Endothelial cell of umbilical vein (primary cell): ENCODE measurements at regions not wholly inside any gene's neighbourhood (a gene's known extent, or its start where the extent isn't known, plus 50 kb on each side); places are given as distances from the start of the nearest gene placed in this dataset.

Experiments used
- BruUV-seq: library from RNA; stranded (reverse); fragments of 400-500 nt; replicated peaks from 2 replicates; lab custom pipeline; 2021; lab: Mats Ljungman, UMichigan
- CTCF ChIA-PET: fragments of 300-600, 350-600 bp; sonication (Branson Sonifier 250); formaldehyde crosslinking; loops from one replicate; lab custom pipeline; 2021; ENCODE audit warnings: antibody characterized with exemption, inconsistent platforms; lab: Charles Lee
- POLR2A ChIA-PET: fragments of 300-600, 350-600 bp; sonication (Branson Sonifier 250); formaldehyde crosslinking; loops from one replicate; lab custom pipeline; 2021; ENCODE audit warnings: antibody characterized with exemption, inconsistent platforms; lab: Charles Lee
- DNase-seq: peaks from one replicate; pipeline ENCODE4 v3.0.0-alpha.2; 2011; ENCODE audit warnings: low read depth, low spot score
- FAIRE-seq: peaks from 2 replicates; lab custom pipeline; 2011; peaks lifted over from hg19 to GRCh38; lab: Jason Lieb, UNC
- H2AFZ ChIP-seq: 2 replicates; pipeline ENCODE4 v1.6.0; 2012; ENCODE audit warnings: low read depth, low read length, control low read depth, inconsistent platforms
- H3K27ac ChIP-seq: 2 replicates; pipeline ENCODE4 v1.5.1; 2011; ENCODE audit warnings: low read depth, mild to moderate bottlenecking, control low read depth, low read length, moderate library complexity; ENCODE audit not compliant: insufficient read depth
- H3K27me3 ChIP-seq, 2 experiments: 2 replicates each; pipeline versions ENCODE4 v1.6.0 to v1.6.1; 2011; ENCODE audit warnings: low read length in 2 of 2, mixed read lengths in 1 of 2; ENCODE audit not compliant: control insufficient read depth in 2 of 2, insufficient read depth in 2 of 2
- H3K36me3 ChIP-seq, 2 experiments: 2 replicates in 1 of 2; 3 replicates in 1 of 2; pipeline ENCODE4 v1.5.1; 2011; ENCODE audit warnings: low read length in 2 of 2, mild to moderate bottlenecking in 1 of 2, moderate library complexity in 1 of 2; ENCODE audit not compliant: control insufficient read depth in 2 of 2, insufficient read depth in 2 of 2; ENCODE audit errors: extremely low read depth in 1 of 2
- H3K4me1 ChIP-seq: 3 replicates; pipeline ENCODE4 v1.5.1; 2011; ENCODE audit warnings: mild to moderate bottlenecking, low read length; ENCODE audit not compliant: control insufficient read depth, insufficient read depth; ENCODE audit errors: extremely low read depth
- H3K4me2 ChIP-seq: 2 replicates; pipeline ENCODE4 v1.6.1; 2011; ENCODE audit warnings: low read length, control low read depth, mixed read lengths; ENCODE audit not compliant: insufficient read depth
- H3K4me3 ChIP-seq, 3 experiments: fragments of 200-600 bp in 1 of 3; sonication (generic), shearing (Covaris generic) in 1 of 3; replicated peaks in 1 of 3; 2 replicates each; pipeline ENCODE4 v1.5.1; 2011 to 2016; ENCODE audit warnings: control low read depth in 3 of 3, low read length in 3 of 3, mild to moderate bottlenecking in 2 of 3, inconsistent platforms in 1 of 3, low read depth in 1 of 3, moderate library complexity in 1 of 3; ENCODE audit not compliant: insufficient read depth in 1 of 3
- H3K79me2 ChIP-seq: 2 replicates; pipeline ENCODE4 v1.6.0; 2012; ENCODE audit warnings: low read length, inconsistent platforms; ENCODE audit not compliant: control insufficient read depth, insufficient read depth
- H3K9ac ChIP-seq: replicated peaks from 2 replicates; pipeline ENCODE3; 2011; ENCODE audit warnings: low read length, control low read depth; ENCODE audit not compliant: insufficient read depth; ENCODE audit errors: extremely low read depth
- H3K9me1 ChIP-seq: replicated peaks from 3 replicates; pipeline ENCODE4 v1.6.0; 2011; ENCODE audit warnings: mild to moderate bottlenecking, low read length; ENCODE audit not compliant: control insufficient read depth, insufficient read depth; ENCODE audit errors: extremely low read depth
- H3K9me3 ChIP-seq: replicated peaks from 2 replicates; pipeline ENCODE4 v1.5.1; 2012; ENCODE audit warnings: low read length, inconsistent platforms; ENCODE audit not compliant: control insufficient read depth, insufficient read depth
- H4K20me1 ChIP-seq: replicated peaks from 2 replicates; pipeline ENCODE3; 2011; ENCODE audit warnings: mild to moderate bottlenecking, low read length; ENCODE audit not compliant: control insufficient read depth, insufficient read depth; ENCODE audit errors: extremely low read depth
- EZH2 ChIP-seq: IDR thresholded peaks from 2 replicates; pipeline ENCODE4 v1.6.1; 2012; ENCODE audit warnings: borderline replicate concordance, low read depth, mild to moderate bottlenecking, moderate library complexity, low read length, inconsistent platforms; ENCODE audit not compliant: severe bottlenecking
- FOS ChIP-seq: IDR thresholded peaks from 2 replicates; pipeline ENCODE4 v1.6.1; 2011; ENCODE audit warnings: mild to moderate bottlenecking, low read length, moderate library complexity, borderline replicate concordance; ENCODE audit not compliant: insufficient read depth
- GATA2 ChIP-seq: IDR thresholded peaks from 2 replicates; pipeline ENCODE4 v1.7.0; 2011; ENCODE audit warnings: low read depth, mild to moderate bottlenecking, moderate library complexity, mixed read lengths, low read length; ENCODE audit not compliant: insufficient read length, insufficient read depth
- JUN ChIP-seq: IDR thresholded peaks from 2 replicates; pipeline ENCODE4 v1.6.1; 2011; ENCODE audit warnings: borderline replicate concordance, low read depth; ENCODE audit not compliant: insufficient read length, insufficient read depth
- MYC ChIP-seq: IDR thresholded peaks from one replicate; pipeline ENCODE4 v1.6.1; 2011; ENCODE audit warnings: mild to moderate bottlenecking, low read depth, low read length
- POLR2A ChIP-seq: IDR thresholded peaks from 2 replicates; pipeline ENCODE4 v1.6.1; 2012; ENCODE audit warnings: low read depth, mild to moderate bottlenecking, control low read depth, low read length
- POLR2AphosphoS5 ChIP-seq: IDR thresholded peaks from 2 replicates; pipeline ENCODE4 v1.6.1; 2012; ENCODE audit warnings: low read depth, mild to moderate bottlenecking, control low read depth, low read length, moderate library complexity; ENCODE audit not compliant: insufficient read depth
- dilution Hi-C: fragments of 300-500 bp; cut with MboI; formaldehyde crosslinking; loops from one replicate; pipeline ENCODE4 v1.15.0; 2019; ENCODE audit warnings: low sequenced_read_pairs; ENCODE audit not compliant: extremely low pct_ligation_motif_present
- intact Hi-C: fragments of 100-400 bp; cut with micrococcal nuclease; formaldehyde crosslinking; loops from one replicate; pipeline ENCODE4 v1.10.0; 2022
- TF ChIP-seq, protein P1 (sequence below): IDR thresholded peaks from 2 replicates; pipeline ENCODE4 v1.6.1; 2011; ENCODE audit not compliant: insufficient read depth, insufficient read length
- TF ChIP-seq, protein P2 (sequence below), 2 donors: IDR thresholded peaks; 1 replicate in 1 of 2; 2 replicates in 1 of 2; pipeline ENCODE4 v1.5.1; 2011; ENCODE audit warnings: low read length in 2 of 2, mild to moderate bottlenecking in 2 of 2, moderate library complexity in 2 of 2, control low read depth in 1 of 2, inconsistent platforms in 1 of 2, low read depth in 1 of 2; ENCODE audit not compliant: insufficient read depth in 1 of 2; ENCODE audit errors: extremely low read depth in 1 of 2

- no TSS peak for BruUV-seq
- ChIA-PET POLR2A (no interaction called here), CTCF (no interaction called here)
- FAIRE-seq, result no peak
- Histone ChIP-seq H4K20me1 (no peaks in the 10 kb centered on the region), H3K79me2 (no peaks in the 10 kb centered on the region), H3K4me3 (no peak overlapping the region), H2AFZ (no peak overlapping the region), H3K9ac (no peak overlapping the region), H3K9me1 (no peaks in the 10 kb centered on the region), H3K9me3 (no peaks in the 10 kb centered on the region), H3K36me3 (no peaks in the 10 kb centered on the region), H3K27ac (no peak overlapping the region), H3K4me2 (no peak overlapping the region), H3K4me1 (no peaks in the 10 kb centered on the region), H3K27me3 (no peaks in the 10 kb centered on the region)
- no peak for DNase-seq
- dilution Hi-C loops, result no loop called here
- TF ChIP-seq, protein P1, sequence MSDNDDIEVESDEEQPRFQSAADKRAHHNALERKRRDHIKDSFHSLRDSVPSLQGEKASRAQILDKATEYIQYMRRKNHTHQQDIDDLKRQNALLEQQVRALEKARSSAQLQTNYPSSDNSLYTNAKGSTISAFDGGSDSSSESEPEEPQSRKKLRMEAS, result no peak
- TF ChIP-seq, protein P2, sequence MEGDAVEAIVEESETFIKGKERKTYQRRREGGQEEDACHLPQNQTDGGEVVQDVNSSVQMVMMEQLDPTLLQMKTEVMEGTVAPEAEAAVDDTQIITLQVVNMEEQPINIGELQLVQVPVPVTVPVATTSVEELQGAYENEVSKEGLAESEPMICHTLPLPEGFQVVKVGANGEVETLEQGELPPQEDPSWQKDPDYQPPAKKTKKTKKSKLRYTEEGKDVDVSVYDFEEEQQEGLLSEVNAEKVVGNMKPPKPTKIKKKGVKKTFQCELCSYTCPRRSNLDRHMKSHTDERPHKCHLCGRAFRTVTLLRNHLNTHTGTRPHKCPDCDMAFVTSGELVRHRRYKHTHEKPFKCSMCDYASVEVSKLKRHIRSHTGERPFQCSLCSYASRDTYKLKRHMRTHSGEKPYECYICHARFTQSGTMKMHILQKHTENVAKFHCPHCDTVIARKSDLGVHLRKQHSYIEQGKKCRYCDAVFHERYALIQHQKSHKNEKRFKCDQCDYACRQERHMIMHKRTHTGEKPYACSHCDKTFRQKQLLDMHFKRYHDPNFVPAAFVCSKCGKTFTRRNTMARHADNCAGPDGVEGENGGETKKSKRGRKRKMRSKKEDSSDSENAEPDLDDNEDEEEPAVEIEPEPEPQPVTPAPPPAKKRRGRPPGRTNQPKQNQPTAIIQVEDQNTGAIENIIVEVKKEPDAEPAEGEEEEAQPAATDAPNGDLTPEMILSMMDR (IDR thresholded peaks at IDR 0.05; ENCODE audit: extremely low read depth in 1 of 2, insufficient read depth in 1 of 2, low read depth in 1 of 2, low read length in 2 of 2), result no peak
- TF ChIP-seq POLR2A (no peak), JUN (no peak), POLR2AphosphoS5 (no peak), GATA2 (no peak), EZH2 (no peak), MYC (no peak), FOS (no peak)
- intact Hi-C loops, result no loop called here
Measured at GRCh38 chr2:35864141-35864540, 491.4 kb upstream of the CRIM1 start.
